WTC11 (cell line): ENCODE measurements at regions not wholly inside any gene's neighbourhood (a gene's known extent, or its start where the extent isn't known, plus 50 kb on each side); places are given as distances from the start of the nearest gene placed in this dataset.

Experiments
- ATAC-seq: fragments of 200-7000 bp; cut with Tn5 transposase; 2 replicates; pipeline ENCODE4 v1.10.0; 2021; ENCODE audit warnings: mild to moderate bottlenecking, moderate library complexity
- CTCF ChIA-PET: fragments of 300-600 bp; sonication (Branson Sonifier 250); formaldehyde crosslinking; loops from one replicate; lab custom pipeline; 2021; ENCODE audit warnings: antibody characterized with exemption; lab: Charles Lee
- POLR2A ChIA-PET: fragments of 350-600 bp; sonication (Branson Sonifier 250); formaldehyde crosslinking; loops from one replicate; lab custom pipeline; 2021; ENCODE audit warnings: antibody characterized with exemption; lab: Charles Lee
- DNase-seq: peaks from one replicate; pipeline ENCODE4 v3.0.0; 2021; ENCODE audit warnings: low spot score
- H3K27ac Mint-ChIP-seq: 2 replicates; pipeline ENCODE4 v1.8.0; 2021; ENCODE audit warnings: mixed read lengths
- H3K27me3 Mint-ChIP-seq: 2 replicates; pipeline ENCODE4 v1.8.0; 2021; ENCODE audit warnings: low read depth, mild to moderate bottlenecking, moderate library complexity, mixed read lengths
- H3K36me3 Mint-ChIP-seq: 2 replicates; pipeline ENCODE4 v1.8.0; 2021; ENCODE audit warnings: mixed read lengths
- H3K4me1 Mint-ChIP-seq: 2 replicates; pipeline ENCODE4 v1.8.0; 2022; ENCODE audit warnings: mixed read lengths
- H3K4me3 Mint-ChIP-seq: 2 replicates; pipeline ENCODE4 v1.8.0; 2021; ENCODE audit warnings: mild to moderate bottlenecking, moderate library complexity, mixed read lengths
- H3K9me3 Mint-ChIP-seq: 2 replicates; pipeline ENCODE4 v1.8.0; 2021; ENCODE audit warnings: mixed read lengths
- CBFB ChIP-seq: sonication (generic); formaldehyde crosslinking; IDR thresholded peaks from 2 replicates; pipeline ENCODE4 v1.8.1; 2022; ENCODE audit warnings: mild to moderate bottlenecking, low read depth, missing genetic modification reagents
- FOXJ3 ChIP-seq: sonication (generic); formaldehyde crosslinking; IDR thresholded peaks from 2 replicates; pipeline ENCODE4 v1.9.0; 2021; ENCODE audit warnings: missing genetic modification reagents, mild to moderate bottlenecking, borderline replicate concordance
- GRHL2 ChIP-seq: fragments of 250-450 bp; sonication (Bioruptor Pico); IDR thresholded peaks from 2 replicates; pipeline ENCODE4 v1.8.0; 2022; ENCODE audit warnings: mild to moderate bottlenecking, moderate library complexity; ENCODE audit not compliant: insufficient replicate concordance, severe bottlenecking
- GTF2I ChIP-seq: fragments of 250-450 bp; sonication (Bioruptor Pico); conservative IDR thresholded peaks from 2 replicates; pipeline ENCODE4 v1.4.0; 2021; ENCODE audit warnings: mild to moderate bottlenecking
- HMGA2 ChIP-seq: fragments of 250-450 bp; sonication (Bioruptor Pico); IDR thresholded peaks from 2 replicates; pipeline ENCODE4 v1.4.0; 2021; ENCODE audit warnings: mild to moderate bottlenecking, moderate library complexity
- NR1H2 ChIP-seq: sonication (generic); formaldehyde crosslinking; IDR thresholded peaks from 2 replicates; pipeline ENCODE4 v1.9.0; 2021; ENCODE audit warnings: mild to moderate bottlenecking, moderate library complexity, missing genetic modification reagents
- RELA ChIP-seq: sonication (generic); formaldehyde crosslinking; IDR thresholded peaks from 2 replicates; pipeline ENCODE4 v1.8.1; 2022; ENCODE audit warnings: missing genetic modification reagents, mild to moderate bottlenecking, borderline replicate concordance
- SOX15 ChIP-seq: fragments of 250-450 bp; sonication (Bioruptor Pico); IDR thresholded peaks from 2 replicates; pipeline ENCODE4 v1.9.0; 2021; ENCODE audit warnings: mild to moderate bottlenecking
- ZNF263 ChIP-seq: sonication (generic); formaldehyde crosslinking; IDR thresholded peaks from 2 replicates; pipeline ENCODE4 v1.8.1; 2022; ENCODE audit warnings: low read depth, mild to moderate bottlenecking, moderate library complexity, missing genetic modification reagents
- TF ChIP-seq, protein P1 (sequence below): sonication (generic); formaldehyde crosslinking; IDR thresholded peaks from 2 replicates; pipeline ENCODE4 v1.8.1; 2023; ENCODE audit warnings: mild to moderate bottlenecking, missing genetic modification reagents, borderline replicate concordance
- TF ChIP-seq, protein P2 (sequence below): sonication (generic); formaldehyde crosslinking; IDR thresholded peaks from 2 replicates; pipeline ENCODE4 v1.8.1; 2022; ENCODE audit warnings: low read depth, missing genetic modification reagents, borderline replicate concordance
- TF ChIP-seq, protein P3 (sequence below): sonication (generic); formaldehyde crosslinking; IDR thresholded peaks from 2 replicates; pipeline ENCODE4 v1.8.1; 2023; ENCODE audit warnings: mild to moderate bottlenecking, missing genetic modification reagents
- TF ChIP-seq, protein P4 (sequence below): fragments of 250-450 bp; sonication (Bioruptor Pico); IDR thresholded peaks from 2 replicates; pipeline ENCODE4 v2.1.2; 2022; ENCODE audit warnings: mild to moderate bottlenecking, moderate library complexity

DNA sequence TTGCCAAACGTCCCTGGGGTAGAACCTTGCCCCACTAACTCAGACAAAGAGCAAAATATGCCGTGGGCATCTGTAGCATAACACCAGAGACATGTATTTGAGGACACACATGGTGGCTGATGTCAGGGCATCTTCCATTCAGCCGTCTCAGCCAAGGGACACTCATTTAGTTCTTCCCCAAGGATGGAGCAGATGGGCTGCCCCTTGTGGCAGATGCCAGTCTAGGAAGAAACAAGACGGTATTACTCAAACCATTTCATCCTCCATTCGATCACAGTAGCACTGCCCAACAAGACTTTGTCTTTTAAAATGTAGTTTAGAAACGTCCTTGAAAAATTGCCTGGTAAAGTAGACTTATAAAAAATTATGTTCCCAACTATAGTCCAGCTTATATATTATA lies 937.6 kb upstream of the EEF2KMT start:
- Mint-ChIP-seq H3K27ac (no peak overlapping the region), H3K4me1 (no peaks in the 10 kb centered on the region), H3K36me3 (peaks cover 78% of the 10 kb centered on the region)
- no peak for TF ChIP-seq SOX15
- TF ChIP-seq, all 79 proteins: peak for 0
- H3K4me3 Mint-ChIP-seq: no peak overlapping the region
- CTCF ChIA-PET: no interaction called here
- POLR2A ChIA-PET: no interaction called here
- DNase-seq: no peak
- ATAC-seq: no peak
- H3K27me3 Mint-ChIP-seq: no peaks in the 10 kb centered on the region; the same call in 1 of the 2 replicates
- peaks cover 81% of the 10 kb centered on the region for H3K9me3 Mint-ChIP-seq

DNA sequence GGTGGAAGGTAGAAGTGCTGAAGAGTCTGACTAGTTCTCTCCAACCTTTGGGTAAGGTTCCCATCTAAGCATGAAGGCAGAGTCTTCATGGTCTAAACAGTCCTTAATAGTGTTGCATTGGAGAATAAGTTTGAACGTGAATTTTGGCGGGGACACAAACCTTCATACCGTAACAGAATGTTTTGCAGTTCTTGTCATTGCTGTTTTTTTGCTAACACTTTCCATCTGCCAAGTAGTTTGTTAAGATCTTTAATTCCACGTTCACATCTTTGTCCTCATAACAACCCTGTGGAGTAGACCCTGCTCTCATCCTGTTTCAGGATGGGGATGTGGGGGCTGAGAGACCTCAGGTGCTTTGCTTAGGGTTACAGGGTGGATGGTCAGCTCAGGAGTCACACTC lies 936.9 kb upstream of the EEF2KMT start:
- peaks cover 76% of the 10 kb centered on the region for H3K9me3 Mint-ChIP-seq
- peaks cover 76% of the 10 kb centered on the region for H3K36me3 Mint-ChIP-seq
- CTCF ChIA-PET: no interaction called here
- POLR2A ChIA-PET: no interaction called here
- ATAC-seq (no peak), DNase-seq (no peak)
- H3K4me1 Mint-ChIP-seq: no peaks in the 10 kb centered on the region
- no peak overlapping the region for H3K27ac Mint-ChIP-seq
- H3K4me3 Mint-ChIP-seq: no peak overlapping the region
- no peaks in the 10 kb centered on the region; the same call in 1 of the 2 replicates for H3K27me3 Mint-ChIP-seq
- TF ChIP-seq, protein P1, sequence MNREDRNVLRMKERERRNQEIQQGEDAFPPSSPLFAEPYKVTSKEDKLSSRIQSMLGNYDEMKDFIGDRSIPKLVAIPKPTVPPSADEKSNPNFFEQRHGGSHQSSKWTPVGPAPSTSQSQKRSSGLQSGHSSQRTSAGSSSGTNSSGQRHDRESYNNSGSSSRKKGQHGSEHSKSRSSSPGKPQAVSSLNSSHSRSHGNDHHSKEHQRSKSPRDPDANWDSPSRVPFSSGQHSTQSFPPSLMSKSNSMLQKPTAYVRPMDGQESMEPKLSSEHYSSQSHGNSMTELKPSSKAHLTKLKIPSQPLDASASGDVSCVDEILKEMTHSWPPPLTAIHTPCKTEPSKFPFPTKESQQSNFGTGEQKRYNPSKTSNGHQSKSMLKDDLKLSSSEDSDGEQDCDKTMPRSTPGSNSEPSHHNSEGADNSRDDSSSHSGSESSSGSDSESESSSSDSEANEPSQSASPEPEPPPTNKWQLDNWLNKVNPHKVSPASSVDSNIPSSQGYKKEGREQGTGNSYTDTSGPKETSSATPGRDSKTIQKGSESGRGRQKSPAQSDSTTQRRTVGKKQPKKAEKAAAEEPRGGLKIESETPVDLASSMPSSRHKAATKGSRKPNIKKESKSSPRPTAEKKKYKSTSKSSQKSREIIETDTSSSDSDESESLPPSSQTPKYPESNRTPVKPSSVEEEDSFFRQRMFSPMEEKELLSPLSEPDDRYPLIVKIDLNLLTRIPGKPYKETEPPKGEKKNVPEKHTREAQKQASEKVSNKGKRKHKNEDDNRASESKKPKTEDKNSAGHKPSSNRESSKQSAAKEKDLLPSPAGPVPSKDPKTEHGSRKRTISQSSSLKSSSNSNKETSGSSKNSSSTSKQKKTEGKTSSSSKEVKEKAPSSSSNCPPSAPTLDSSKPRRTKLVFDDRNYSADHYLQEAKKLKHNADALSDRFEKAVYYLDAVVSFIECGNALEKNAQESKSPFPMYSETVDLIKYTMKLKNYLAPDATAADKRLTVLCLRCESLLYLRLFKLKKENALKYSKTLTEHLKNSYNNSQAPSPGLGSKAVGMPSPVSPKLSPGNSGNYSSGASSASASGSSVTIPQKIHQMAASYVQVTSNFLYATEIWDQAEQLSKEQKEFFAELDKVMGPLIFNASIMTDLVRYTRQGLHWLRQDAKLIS (CRISPR knock-in tag): no peak
- TF ChIP-seq, protein P2, sequence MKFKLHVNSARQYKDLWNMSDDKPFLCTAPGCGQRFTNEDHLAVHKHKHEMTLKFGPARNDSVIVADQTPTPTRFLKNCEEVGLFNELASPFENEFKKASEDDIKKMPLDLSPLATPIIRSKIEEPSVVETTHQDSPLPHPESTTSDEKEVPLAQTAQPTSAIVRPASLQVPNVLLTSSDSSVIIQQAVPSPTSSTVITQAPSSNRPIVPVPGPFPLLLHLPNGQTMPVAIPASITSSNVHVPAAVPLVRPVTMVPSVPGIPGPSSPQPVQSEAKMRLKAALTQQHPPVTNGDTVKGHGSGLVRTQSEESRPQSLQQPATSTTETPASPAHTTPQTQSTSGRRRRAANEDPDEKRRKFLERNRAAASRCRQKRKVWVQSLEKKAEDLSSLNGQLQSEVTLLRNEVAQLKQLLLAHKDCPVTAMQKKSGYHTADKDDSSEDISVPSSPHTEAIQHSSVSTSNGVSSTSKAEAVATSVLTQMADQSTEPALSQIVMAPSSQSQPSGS (CRISPR knock-in tag): no peak

DNA sequence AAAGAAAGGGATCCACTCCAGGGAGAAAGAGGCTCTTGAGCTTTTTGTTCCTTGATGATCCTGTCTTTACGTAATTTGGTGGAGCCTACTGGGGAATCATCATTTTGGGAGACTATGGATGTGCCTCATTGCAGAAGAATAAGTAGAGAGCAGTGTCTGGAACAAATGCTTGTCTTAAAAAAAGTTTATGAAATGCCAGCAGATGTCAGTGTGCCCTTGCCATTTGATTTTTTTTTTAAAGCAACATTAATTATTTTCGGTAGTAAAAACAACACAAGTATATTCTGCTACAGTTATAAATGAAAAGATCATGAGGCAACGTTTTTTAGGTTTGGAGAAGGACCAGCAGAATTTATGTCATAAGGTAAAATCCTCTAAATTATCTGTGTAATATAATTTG lies 934.8 kb upstream of the EEF2KMT start:
- no peak for TF ChIP-seq NR1H2 (CRISPR knock-in tag)
- no peak for TF ChIP-seq GRHL2 (CRISPR knock-in tag)
- no peak for TF ChIP-seq HMGA2 (CRISPR knock-in tag)
- TF ChIP-seq CBFB (CRISPR knock-in tag): no peak
- TF ChIP-seq, protein P3, sequence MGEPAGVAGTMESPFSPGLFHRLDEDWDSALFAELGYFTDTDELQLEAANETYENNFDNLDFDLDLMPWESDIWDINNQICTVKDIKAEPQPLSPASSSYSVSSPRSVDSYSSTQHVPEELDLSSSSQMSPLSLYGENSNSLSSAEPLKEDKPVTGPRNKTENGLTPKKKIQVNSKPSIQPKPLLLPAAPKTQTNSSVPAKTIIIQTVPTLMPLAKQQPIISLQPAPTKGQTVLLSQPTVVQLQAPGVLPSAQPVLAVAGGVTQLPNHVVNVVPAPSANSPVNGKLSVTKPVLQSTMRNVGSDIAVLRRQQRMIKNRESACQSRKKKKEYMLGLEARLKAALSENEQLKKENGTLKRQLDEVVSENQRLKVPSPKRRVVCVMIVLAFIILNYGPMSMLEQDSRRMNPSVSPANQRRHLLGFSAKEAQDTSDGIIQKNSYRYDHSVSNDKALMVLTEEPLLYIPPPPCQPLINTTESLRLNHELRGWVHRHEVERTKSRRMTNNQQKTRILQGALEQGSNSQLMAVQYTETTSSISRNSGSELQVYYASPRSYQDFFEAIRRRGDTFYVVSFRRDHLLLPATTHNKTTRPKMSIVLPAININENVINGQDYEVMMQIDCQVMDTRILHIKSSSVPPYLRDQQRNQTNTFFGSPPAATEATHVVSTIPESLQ: no peak
- no peak for TF ChIP-seq RELA (CRISPR knock-in tag)
- no peak for TF ChIP-seq ZNF263 (CRISPR knock-in tag)
- no peak for TF ChIP-seq GTF2I (CRISPR knock-in tag)
- no peak for TF ChIP-seq FOXJ3
- TF ChIP-seq, protein P4, sequence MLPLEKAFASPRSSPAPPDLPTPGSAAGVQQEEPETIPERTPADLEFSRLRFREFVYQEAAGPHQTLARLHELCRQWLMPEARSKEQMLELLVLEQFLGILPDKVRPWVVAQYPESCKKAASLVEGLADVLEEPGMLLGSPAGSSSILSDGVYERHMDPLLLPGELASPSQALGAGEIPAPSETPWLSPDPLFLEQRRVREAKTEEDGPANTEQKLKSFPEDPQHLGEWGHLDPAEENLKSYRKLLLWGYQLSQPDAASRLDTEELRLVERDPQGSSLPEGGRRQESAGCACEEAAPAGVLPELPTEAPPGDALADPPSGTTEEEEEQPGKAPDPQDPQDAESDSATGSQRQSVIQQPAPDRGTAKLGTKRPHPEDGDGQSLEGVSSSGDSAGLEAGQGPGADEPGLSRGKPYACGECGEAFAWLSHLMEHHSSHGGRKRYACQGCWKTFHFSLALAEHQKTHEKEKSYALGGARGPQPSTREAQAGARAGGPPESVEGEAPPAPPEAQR (CRISPR knock-in tag): no peak
- POLR2A ChIA-PET: interaction anchor here (0.7 kb wide), 1 partner anchor 17 kb away, joined by 5 read pairs; no protein-coding TSS in a partner anchor
- CTCF ChIA-PET: no interaction called here
- ATAC-seq (no peak), DNase-seq (no peak)
- H3K27ac Mint-ChIP-seq: no peak overlapping the region
- peaks cover 82% of the 10 kb centered on the region for H3K9me3 Mint-ChIP-seq
- peaks cover 80% of the 10 kb centered on the region for H3K36me3 Mint-ChIP-seq
- H3K4me3 Mint-ChIP-seq: no peak overlapping the region
- H3K27me3 Mint-ChIP-seq: peaks cover 4% of the 10 kb centered on the region; the same call in 1 of the 2 replicates
- H3K4me1 Mint-ChIP-seq: no peaks in the 10 kb centered on the region
